DMS53 treated with DMSO at 0.1 percent for 48 hours (cell line): ENCODE measurements at regions not wholly inside any gene's neighbourhood (a gene's known extent, or its start where the extent isn't known, plus 50 kb on each side); places are given as distances from the start of the nearest gene placed in this dataset.
"Not testable (repeated sequence)": the region's sequence is repeated elsewhere in the genome, so short reads cannot be mapped to it uniquely, and the experiment has no call there.

Source experiments
- DNase-seq: peaks from one replicate; lab custom pipeline; 2025; ENCODE audit not compliant: unreplicated experiment; lab: John Stamatoyannopoulos, UW

- DNase-seq = no peak
Measured at GRCh38 chr5:130957151-130957550, 207.9 kb downstream of the HINT1 start.

- no peak for DNase-seq
Measured at GRCh38 chr5:130955041-130955440, 210.0 kb downstream of the HINT1 start.

- no peak for DNase-seq
Measured at GRCh38 chr5:130954336-130954735, 210.7 kb downstream of the HINT1 start.

GRCh38 chr5:130939059-130939458 lies 226.0 kb downstream of the HINT1 start:
- no peak for DNase-seq

- DNase-seq = no peak
Measured at GRCh38 chr5:130937046-130937445, 228.0 kb downstream of the HINT1 start.

GRCh38 chr5:130923543-130924124 lies 241.4 kb downstream of the HINT1 start:
- DNase-seq = no peak

GRCh38 chr5:130912088-130912487 lies 253.0 kb downstream of the HINT1 start:
- DNase-seq = no peak

GRCh38 chr5:130908186-130908585 lies 256.9 kb downstream of the HINT1 start:
- no peak for DNase-seq

GRCh38 chr5:130897537-130898195 lies 267.4 kb downstream of the HINT1 start:
- DNase-seq = peak; percentile 61

GRCh38 chr5:130897181-130897536 lies 267.9 kb downstream of the HINT1 start:
- not testable (repeated sequence) for DNase-seq

GRCh38 chr5:130896636-130897035 lies 268.4 kb downstream of the HINT1 start:
- DNase-seq = no peak

GRCh38 chr5:130893006-130893405 lies 272.1 kb downstream of the HINT1 start:
- DNase-seq = no peak

- DNase-seq = no peak
Measured at GRCh38 chr5:130890610-130891009, 274.4 kb downstream of the HINT1 start.

GRCh38 chr5:130885691-130886090 lies 279.4 kb downstream of the HINT1 start:
- no peak for DNase-seq

- no peak for DNase-seq
Measured at GRCh38 chr5:130885027-130885426, 280.0 kb downstream of the HINT1 start.

GRCh38 chr5:130884023-130884422 lies 281.0 kb downstream of the HINT1 start:
- DNase-seq = no peak

- no peak for DNase-seq
Measured at GRCh38 chr5:130875656-130876055, 289.4 kb downstream of the HINT1 start.

- no peak for DNase-seq
Measured at GRCh38 chr5:130874861-130875417, 290.1 kb downstream of the HINT1 start.

- peak; percentile 16 for DNase-seq
Measured at GRCh38 chr5:130871346-130872086, 293.5 kb downstream of the HINT1 start.

- DNase-seq = no peak
Measured at GRCh38 chr5:130870691-130871090, 294.4 kb downstream of the HINT1 start.

GRCh38 chr5:130868186-130868840 lies 296.7 kb downstream of the HINT1 start:
- no peak for DNase-seq
